H1 (cell line): ENCODE measurements at regions not wholly inside any gene's neighbourhood (a gene's known extent, or its start where the extent isn't known, plus 50 kb on each side); places are given as distances from the start of the nearest gene placed in this dataset.

Experiments used
- CEBPB ChIP-seq: IDR thresholded peaks from 2 replicates; pipeline ENCODE4 v1.6.1; 2012; ENCODE audit warnings: low read depth, low read length
- PHF8 ChIP-seq: fragments of 200-600 bp; sonication (generic); conservative IDR thresholded peaks from 2 replicates; pipeline ENCODE4 v1.7.1; 2012; ENCODE audit warnings: low read depth, mild to moderate bottlenecking, inconsistent platforms, low read length, moderate library complexity
- SAP30 ChIP-seq: fragments of 300-600 bp; sonication (generic); IDR thresholded peaks from 2 replicates; pipeline ENCODE4 v1.7.1; 2012; ENCODE audit warnings: low read length, moderate library complexity, mild to moderate bottlenecking, inconsistent platforms; ENCODE audit not compliant: insufficient read depth, insufficient replicate concordance
- SIN3A ChIP-seq, 2 experiments: IDR thresholded peaks in 1 of 2; conservative IDR thresholded peaks in 1 of 2; 2 replicates each; pipeline ENCODE4 v1.6.1; 2011 to 2012; ENCODE audit warnings: low read length in 2 of 2, improper control_type of control experiment in 1 of 2, low read depth in 1 of 2, mild to moderate bottlenecking in 1 of 2
- SIRT6 ChIP-seq: IDR thresholded peaks from one replicate; pipeline ENCODE4 v1.7.1; 2012; ENCODE audit warnings: low read length, inconsistent platforms
- SIX5 ChIP-seq: IDR thresholded peaks from 2 replicates; pipeline ENCODE4 v1.6.1; 2011; ENCODE audit warnings: mild to moderate bottlenecking, low read depth, low read length
- TAF1 ChIP-seq: IDR thresholded peaks from 2 replicates; pipeline ENCODE4 v1.6.1; 2011; ENCODE audit warnings: mild to moderate bottlenecking, low read depth, low read length
- TF ChIP-seq, protein P1 (sequence below): fragments of 300-600 bp; sonication (generic); IDR thresholded peaks from 2 replicates; pipeline ENCODE4 v1.7.1; 2012; ENCODE audit warnings: low read length, moderate library complexity, mild to moderate bottlenecking, inconsistent platforms; ENCODE audit not compliant: insufficient replicate concordance

DNA sequence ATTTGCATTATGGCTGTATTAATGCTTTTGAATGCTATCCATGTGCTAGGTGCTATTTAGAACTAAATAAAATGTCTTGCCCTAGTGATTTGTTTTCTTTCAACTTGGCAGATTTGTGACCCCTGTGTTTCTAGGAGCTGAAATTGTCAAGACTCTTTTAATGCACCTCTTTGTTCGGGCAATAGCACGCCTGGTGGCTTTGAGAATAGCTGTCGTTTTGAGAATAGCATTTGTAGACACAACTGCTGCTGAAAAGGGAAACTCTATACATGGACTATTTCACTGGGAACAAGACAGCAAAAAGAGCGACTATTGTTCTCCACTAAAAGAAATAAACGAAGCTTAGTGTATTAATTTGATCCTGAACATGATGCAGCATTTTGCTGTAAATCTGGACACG, 352.1 kb upstream of the ZNF521 start (continued):
- TF ChIP-seq, protein P1, sequence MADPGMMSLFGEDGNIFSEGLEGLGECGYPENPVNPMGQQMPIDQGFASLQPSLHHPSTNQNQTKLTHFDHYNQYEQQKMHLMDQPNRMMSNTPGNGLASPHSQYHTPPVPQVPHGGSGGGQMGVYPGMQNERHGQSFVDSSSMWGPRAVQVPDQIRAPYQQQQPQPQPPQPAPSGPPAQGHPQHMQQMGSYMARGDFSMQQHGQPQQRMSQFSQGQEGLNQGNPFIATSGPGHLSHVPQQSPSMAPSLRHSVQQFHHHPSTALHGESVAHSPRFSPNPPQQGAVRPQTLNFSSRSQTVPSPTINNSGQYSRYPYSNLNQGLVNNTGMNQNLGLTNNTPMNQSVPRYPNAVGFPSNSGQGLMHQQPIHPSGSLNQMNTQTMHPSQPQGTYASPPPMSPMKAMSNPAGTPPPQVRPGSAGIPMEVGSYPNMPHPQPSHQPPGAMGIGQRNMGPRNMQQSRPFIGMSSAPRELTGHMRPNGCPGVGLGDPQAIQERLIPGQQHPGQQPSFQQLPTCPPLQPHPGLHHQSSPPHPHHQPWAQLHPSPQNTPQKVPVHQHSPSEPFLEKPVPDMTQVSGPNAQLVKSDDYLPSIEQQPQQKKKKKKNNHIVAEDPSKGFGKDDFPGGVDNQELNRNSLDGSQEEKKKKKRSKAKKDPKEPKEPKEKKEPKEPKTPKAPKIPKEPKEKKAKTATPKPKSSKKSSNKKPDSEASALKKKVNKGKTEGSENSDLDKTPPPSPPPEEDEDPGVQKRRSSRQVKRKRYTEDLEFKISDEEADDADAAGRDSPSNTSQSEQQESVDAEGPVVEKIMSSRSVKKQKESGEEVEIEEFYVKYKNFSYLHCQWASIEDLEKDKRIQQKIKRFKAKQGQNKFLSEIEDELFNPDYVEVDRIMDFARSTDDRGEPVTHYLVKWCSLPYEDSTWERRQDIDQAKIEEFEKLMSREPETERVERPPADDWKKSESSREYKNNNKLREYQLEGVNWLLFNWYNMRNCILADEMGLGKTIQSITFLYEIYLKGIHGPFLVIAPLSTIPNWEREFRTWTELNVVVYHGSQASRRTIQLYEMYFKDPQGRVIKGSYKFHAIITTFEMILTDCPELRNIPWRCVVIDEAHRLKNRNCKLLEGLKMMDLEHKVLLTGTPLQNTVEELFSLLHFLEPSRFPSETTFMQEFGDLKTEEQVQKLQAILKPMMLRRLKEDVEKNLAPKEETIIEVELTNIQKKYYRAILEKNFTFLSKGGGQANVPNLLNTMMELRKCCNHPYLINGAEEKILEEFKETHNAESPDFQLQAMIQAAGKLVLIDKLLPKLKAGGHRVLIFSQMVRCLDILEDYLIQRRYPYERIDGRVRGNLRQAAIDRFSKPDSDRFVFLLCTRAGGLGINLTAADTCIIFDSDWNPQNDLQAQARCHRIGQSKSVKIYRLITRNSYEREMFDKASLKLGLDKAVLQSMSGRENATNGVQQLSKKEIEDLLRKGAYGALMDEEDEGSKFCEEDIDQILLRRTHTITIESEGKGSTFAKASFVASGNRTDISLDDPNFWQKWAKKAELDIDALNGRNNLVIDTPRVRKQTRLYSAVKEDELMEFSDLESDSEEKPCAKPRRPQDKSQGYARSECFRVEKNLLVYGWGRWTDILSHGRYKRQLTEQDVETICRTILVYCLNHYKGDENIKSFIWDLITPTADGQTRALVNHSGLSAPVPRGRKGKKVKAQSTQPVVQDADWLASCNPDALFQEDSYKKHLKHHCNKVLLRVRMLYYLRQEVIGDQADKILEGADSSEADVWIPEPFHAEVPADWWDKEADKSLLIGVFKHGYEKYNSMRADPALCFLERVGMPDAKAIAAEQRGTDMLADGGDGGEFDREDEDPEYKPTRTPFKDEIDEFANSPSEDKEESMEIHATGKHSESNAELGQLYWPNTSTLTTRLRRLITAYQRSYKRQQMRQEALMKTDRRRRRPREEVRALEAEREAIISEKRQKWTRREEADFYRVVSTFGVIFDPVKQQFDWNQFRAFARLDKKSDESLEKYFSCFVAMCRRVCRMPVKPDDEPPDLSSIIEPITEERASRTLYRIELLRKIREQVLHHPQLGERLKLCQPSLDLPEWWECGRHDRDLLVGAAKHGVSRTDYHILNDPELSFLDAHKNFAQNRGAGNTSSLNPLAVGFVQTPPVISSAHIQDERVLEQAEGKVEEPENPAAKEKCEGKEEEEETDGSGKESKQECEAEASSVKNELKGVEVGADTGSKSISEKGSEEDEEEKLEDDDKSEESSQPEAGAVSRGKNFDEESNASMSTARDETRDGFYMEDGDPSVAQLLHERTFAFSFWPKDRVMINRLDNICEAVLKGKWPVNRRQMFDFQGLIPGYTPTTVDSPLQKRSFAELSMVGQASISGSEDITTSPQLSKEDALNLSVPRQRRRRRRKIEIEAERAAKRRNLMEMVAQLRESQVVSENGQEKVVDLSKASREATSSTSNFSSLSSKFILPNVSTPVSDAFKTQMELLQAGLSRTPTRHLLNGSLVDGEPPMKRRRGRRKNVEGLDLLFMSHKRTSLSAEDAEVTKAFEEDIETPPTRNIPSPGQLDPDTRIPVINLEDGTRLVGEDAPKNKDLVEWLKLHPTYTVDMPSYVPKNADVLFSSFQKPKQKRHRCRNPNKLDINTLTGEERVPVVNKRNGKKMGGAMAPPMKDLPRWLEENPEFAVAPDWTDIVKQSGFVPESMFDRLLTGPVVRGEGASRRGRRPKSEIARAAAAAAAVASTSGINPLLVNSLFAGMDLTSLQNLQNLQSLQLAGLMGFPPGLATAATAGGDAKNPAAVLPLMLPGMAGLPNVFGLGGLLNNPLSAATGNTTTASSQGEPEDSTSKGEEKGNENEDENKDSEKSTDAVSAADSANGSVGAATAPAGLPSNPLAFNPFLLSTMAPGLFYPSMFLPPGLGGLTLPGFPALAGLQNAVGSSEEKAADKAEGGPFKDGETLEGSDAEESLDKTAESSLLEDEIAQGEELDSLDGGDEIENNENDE, result no peak
- no peak for TF ChIP-seq SIX5
- TF ChIP-seq SAP30, result no peak
- TF ChIP-seq CEBPB, result no peak
- TF ChIP-seq TAF1, result no peak
- no peak for TF ChIP-seq SIRT6
- no peak for TF ChIP-seq SIN3A (conservative IDR thresholded peaks at IDR 0.05 in 1 of 2, IDR thresholded peaks at IDR 0.05 in 1 of 2; ENCODE audit: low read depth in 1 of 2, low read length in 2 of 2)
- no peak for TF ChIP-seq PHF8
